NT2/D1 (cell line): ENCODE measurements at regions not wholly inside any gene's neighbourhood (a gene's known extent, or its start where the extent isn't known, plus 50 kb on each side); places are given as distances from the start of the nearest gene placed in this dataset.

Experiments used
- DNase-seq: peaks from one replicate; pipeline ENCODE4 v3.0.0-alpha.2; 2011; ENCODE audit warnings: low read depth, low spot score
- H3K27me3 ChIP-seq: 2 replicates; pipeline ENCODE4 v1.6.0; 2011; ENCODE audit warnings: mild to moderate bottlenecking; ENCODE audit not compliant: insufficient read length, insufficient read depth
- H3K36me3 ChIP-seq: 2 replicates; pipeline ENCODE4 v1.6.1; 2011; ENCODE audit warnings: mild to moderate bottlenecking, low read length, mixed read lengths; ENCODE audit not compliant: insufficient read depth, insufficient read length
- H3K4me1 ChIP-seq: 2 replicates; pipeline ENCODE4 v1.5.1; 2011; ENCODE audit not compliant: insufficient read depth, insufficient read length
- H3K4me3 ChIP-seq: 2 replicates; pipeline ENCODE4 v1.5.1; 2011; ENCODE audit warnings: low read depth; ENCODE audit not compliant: insufficient read length
- H3K9ac ChIP-seq: 2 replicates; pipeline ENCODE4 v1.6.0; 2011; ENCODE audit warnings: low read depth; ENCODE audit not compliant: insufficient read length
- H3K9me3 ChIP-seq: 2 replicates; pipeline ENCODE4 v1.5.1; 2011; ENCODE audit warnings: mild to moderate bottlenecking, low read length; ENCODE audit not compliant: insufficient read depth
- SUZ12 ChIP-seq: IDR thresholded peaks from 2 replicates; pipeline ENCODE4 v1.6.1; 2011; ENCODE audit not compliant: insufficient read length, insufficient read depth; ENCODE audit errors: extremely low read depth
- YY1 ChIP-seq: IDR thresholded peaks from 2 replicates; pipeline ENCODE4 v1.6.1; 2011; ENCODE audit not compliant: insufficient read length, insufficient read depth
- ZNF274 ChIP-seq: IDR thresholded peaks from 2 replicates; pipeline ENCODE4 v1.6.1; 2011; ENCODE audit warnings: mild to moderate bottlenecking, low read depth, low read length

- Histone ChIP-seq H3K4me1 (no peaks in the 10 kb centered on the region), H3K9ac (no peak overlapping the region), H3K4me3 (no peak overlapping the region), H3K36me3 (no peaks in the 10 kb centered on the region), H3K9me3 (peaks cover 3% of the 10 kb centered on the region; the same call in 1 of the 2 replicates), H3K27me3 (no peaks in the 10 kb centered on the region)
- no peak for DNase-seq
- no peak for TF ChIP-seq ZNF274
- TF ChIP-seq YY1 = no peak
- no peak for TF ChIP-seq SUZ12
These were observed 115.9 kb upstream of the ST8SIA2 start for GRCh38 chr15:92277776-92278175.

DNA sequence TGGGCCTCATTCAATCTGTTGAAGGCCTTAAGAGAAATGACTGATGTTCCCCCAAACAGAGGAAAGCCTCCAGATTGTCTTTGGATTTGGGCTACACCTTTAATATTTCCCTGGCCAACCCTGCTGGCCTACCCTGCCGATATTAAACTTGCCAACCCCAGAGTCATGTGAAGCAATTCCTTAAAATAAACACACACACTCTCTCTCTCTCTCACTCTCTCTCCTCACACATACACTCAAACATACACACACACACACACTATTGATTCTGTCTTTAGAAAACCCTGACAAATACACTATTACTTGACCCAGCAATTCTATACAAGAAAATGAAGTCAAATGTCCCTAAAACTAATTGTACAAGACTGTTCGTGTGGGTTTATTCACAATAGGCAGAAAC is 109.9 kb upstream of the ST8SIA2 start:
- TF ChIP-seq ZNF274 (no peak), SUZ12 (no peak), YY1 (no peak)
- Histone ChIP-seq H3K4me1 (no peaks in the 10 kb centered on the region), H3K27me3 (no peaks in the 10 kb centered on the region), H3K4me3 (no peak overlapping the region), H3K36me3 (no peaks in the 10 kb centered on the region), H3K9me3 (peaks cover 3% of the 10 kb centered on the region; the same call in 1 of the 2 replicates), H3K9ac (no peak overlapping the region)
- no peak for DNase-seq

GRCh38 chr15:92288755-92289154 is 104.9 kb upstream of the ST8SIA2 start:
- no peaks in the 10 kb centered on the region for H3K4me1 ChIP-seq
- no peak for DNase-seq
- no peak overlapping the region for H3K4me3 ChIP-seq
- TF ChIP-seq SUZ12 = no peak
- no peak for TF ChIP-seq ZNF274
- H3K36me3 ChIP-seq = no peaks in the 10 kb centered on the region
- no peaks in the 10 kb centered on the region for H3K9me3 ChIP-seq
- no peak overlapping the region for H3K9ac ChIP-seq
- H3K27me3 ChIP-seq = no peaks in the 10 kb centered on the region

GRCh38 chr15:92289733-92290132 is 103.9 kb upstream of the ST8SIA2 start:
- DNase-seq = no peak
- H3K36me3 ChIP-seq = no peaks in the 10 kb centered on the region
- H3K4me1 ChIP-seq = no peaks in the 10 kb centered on the region
- H3K4me3 ChIP-seq = no peak overlapping the region
- no peaks in the 10 kb centered on the region for H3K9me3 ChIP-seq
- H3K27me3 ChIP-seq = no peaks in the 10 kb centered on the region
- no peak for TF ChIP-seq YY1
- TF ChIP-seq ZNF274 = no peak
- no peak for TF ChIP-seq SUZ12
- H3K9ac ChIP-seq = no peak overlapping the region

DNA sequence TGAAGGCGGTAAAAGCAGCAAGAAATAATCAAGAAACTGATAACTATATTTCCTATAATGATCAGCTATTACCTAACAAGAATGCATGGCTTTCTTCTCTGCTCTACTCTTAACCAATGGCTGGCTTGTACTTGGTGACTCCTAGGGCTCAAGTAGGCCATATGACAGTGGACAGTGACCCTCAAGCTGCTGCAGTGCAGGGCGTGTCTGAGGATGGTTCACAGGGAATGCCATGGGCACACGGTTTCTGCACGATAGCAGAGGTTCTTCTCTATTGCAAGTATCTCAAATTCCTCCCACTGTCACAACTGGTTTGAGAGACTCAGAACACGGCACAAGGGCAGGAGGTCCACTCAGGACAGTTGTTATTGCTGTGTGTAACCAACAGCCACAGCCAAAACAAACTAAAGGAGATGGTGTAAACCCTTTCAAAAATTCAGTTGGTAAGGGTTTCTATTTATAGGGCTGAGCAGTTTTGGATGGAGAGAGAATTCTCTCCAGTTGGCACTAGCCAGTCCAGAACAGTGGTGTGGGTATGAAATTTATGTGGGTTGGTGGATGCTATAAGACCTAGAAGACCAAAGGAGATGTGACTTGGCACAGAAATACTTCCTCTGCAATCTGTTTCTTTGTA is 103.2 kb upstream of the ST8SIA2 start:
- no peaks in the 10 kb centered on the region for H3K36me3 ChIP-seq
- TF ChIP-seq SUZ12 (no peak), YY1 (no peak), ZNF274 (no peak)
- H3K4me1 ChIP-seq = peaks cover 2% of the 10 kb centered on the region

DNA sequence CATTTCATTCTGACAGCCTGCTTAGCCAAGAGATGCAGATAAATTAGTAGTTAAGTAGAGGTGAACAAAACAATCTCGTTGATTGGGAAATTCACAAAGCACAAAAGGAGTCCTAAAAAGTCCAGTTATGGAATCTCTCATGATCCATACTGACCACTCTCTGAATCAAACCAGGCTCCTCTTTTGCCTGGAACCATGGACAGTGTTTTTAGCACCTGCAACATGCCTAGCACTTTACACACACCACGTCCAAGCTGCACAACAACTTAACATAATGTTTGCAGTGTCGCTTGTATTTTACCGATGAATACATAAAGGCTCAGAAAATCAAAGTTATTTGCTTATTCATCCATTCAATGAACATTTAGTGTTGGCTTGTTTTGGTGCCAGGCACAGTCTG is 101.8 kb upstream of the ST8SIA2 start:
- Histone ChIP-seq H3K9me3 (no peaks in the 10 kb centered on the region), H3K9ac (no peak overlapping the region), H3K27me3 (no peaks in the 10 kb centered on the region), H3K36me3 (no peaks in the 10 kb centered on the region), H3K4me1 (peaks cover 2% of the 10 kb centered on the region), H3K4me3 (no peak overlapping the region)
- DNase-seq = no peak
- no peak for TF ChIP-seq ZNF274
- TF ChIP-seq YY1 = no peak
- TF ChIP-seq SUZ12 = no peak

More for the DNA sequence above, 103.2 kb upstream of the ST8SIA2 start:
- Histone ChIP-seq H3K4me3 (no peak overlapping the region), H3K9ac (no peak overlapping the region), H3K27me3 (no peaks in the 10 kb centered on the region), H3K9me3 (no peaks in the 10 kb centered on the region)
- DNase-seq = no peak

- Histone ChIP-seq H3K9me3 (no peaks in the 10 kb centered on the region), H3K36me3 (no peaks in the 10 kb centered on the region), H3K4me3 (no peak overlapping the region), H3K27me3 (no peaks in the 10 kb centered on the region), H3K4me1 (peaks cover 2% of the 10 kb centered on the region), H3K9ac (no peak overlapping the region)
- DNase-seq = no peak
- TF ChIP-seq SUZ12 = no peak
- no peak for TF ChIP-seq ZNF274
- TF ChIP-seq YY1 = no peak
These were observed 98.9 kb upstream of the ST8SIA2 start for GRCh38 chr15:92294759-92295158.
